ENCODE measurements at regions not wholly inside any gene's neighbourhood (a gene's known extent, or its start where the extent isn't known, plus 50 kb on each side); places are given as distances from the start of the nearest gene placed in this dataset.

DNA sequence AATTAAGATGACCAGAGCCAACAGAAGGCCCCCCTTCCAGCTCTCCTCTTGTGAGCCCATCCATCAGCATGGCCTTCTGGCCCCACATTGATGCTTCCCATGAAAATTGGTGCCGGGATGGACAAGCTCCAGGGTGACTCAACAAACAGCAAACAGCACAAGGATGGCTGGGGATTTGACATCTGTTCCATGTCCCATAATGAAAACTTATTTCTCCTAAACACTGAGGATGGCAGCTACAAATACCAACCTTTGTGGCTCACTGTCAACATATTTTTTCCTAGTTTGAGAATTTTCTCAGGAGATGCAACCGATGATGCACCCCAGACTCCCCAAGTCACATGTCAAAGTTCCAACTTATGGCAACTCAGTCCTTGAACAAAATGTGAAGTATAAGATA, 169.6 kb upstream of the SIX2 start:
- no peak for DNase-seq (ENCODE audit: low spot score)

GRCh38 chr2:45178359-45178758, 169.1 kb upstream of the SIX2 start:
- DNase-seq (ENCODE audit: low spot score), result no peak

- DNase-seq (ENCODE audit: low spot score), result no peak
Observed at GRCh38 chr2:45177870-45178269, 168.6 kb upstream of the SIX2 start.

DNA sequence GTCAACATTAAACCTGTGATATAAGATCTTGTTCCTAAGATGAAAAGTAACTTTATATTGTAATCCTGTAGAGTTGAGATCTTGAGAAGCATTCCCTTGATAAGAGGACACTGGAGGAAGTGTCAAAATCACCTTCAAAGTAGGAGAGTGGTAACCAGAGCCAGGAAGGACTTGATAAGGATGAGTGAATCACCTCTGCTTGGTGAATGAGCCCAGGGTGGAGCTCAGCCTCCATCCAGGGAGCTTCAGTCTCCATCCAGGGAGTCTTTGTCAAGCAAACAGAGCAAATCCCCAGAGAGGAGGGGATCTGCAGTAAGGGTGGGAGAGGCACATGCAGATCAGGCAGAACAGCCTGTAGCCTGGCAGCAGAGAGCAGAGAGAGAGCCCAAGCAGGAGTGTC, 167.1 kb upstream of the SIX2 start:
- no peak for DNase-seq (ENCODE audit: low spot score)

DNA sequence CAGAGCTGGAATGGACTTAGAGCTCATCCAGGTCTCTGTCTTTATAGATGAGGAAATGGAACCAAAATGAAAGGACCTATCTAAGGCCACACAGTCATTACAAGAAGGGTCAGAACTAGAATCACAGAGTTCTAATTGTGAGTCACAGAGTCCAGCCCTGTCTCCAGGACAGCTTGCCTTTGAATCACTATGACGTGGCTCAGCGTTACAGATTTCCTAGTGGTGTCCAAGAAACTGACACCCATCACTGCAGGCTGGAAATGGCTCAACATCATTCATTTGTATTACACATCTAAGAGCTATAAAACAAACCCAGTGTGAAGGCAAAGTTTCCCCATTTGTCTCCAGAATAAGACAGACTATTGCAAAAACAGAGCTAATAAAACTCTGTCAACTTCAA, 164.3 kb upstream of the SIX2 start:
- no peak for DNase-seq (ENCODE audit: low spot score)

- DNase-seq (ENCODE audit: low spot score), result no peak
Observed at GRCh38 chr2:45172760-45173392, 163.6 kb upstream of the SIX2 start.

DNA sequence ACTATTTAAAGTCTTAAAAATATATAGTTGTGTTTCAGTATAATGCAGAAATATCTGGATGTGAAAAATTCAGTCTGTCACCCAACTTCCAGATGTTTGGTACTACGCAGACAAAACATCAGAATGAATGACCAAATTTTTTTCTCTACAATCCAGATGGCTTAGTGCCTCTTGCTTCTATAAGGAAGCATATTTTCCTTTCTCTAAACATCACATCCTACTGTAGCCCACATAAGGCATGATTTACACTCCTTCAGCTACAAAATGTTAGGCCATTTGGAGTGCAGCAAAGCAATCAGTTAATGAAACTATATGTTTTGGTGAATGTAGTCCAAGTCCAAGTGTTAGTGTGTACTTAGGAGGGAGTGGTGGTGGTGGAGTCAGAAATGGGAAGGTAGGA, 162.9 kb upstream of the SIX2 start:
- DNase-seq (ENCODE audit: low spot score), result no peak

DNA sequence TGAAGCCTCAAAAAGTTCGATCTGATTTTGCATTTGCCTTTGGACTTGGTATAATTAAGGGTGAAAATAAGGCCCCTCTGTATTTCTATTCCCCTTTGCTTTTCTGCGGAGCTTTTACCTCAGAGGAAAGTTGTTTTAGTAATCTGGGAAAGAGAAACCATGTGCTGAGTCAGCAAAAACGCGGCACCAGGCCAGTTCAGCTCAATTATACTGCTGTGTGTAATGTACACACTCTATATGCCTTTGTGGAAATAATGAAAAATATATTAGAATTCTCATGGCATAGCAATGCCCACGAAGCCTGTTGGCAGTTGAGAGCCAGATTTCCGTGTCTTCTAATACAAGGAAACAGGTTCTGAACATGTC, 161.9 kb upstream of the SIX2 start:
- no peak for DNase-seq (ENCODE audit: low spot score)

DNA sequence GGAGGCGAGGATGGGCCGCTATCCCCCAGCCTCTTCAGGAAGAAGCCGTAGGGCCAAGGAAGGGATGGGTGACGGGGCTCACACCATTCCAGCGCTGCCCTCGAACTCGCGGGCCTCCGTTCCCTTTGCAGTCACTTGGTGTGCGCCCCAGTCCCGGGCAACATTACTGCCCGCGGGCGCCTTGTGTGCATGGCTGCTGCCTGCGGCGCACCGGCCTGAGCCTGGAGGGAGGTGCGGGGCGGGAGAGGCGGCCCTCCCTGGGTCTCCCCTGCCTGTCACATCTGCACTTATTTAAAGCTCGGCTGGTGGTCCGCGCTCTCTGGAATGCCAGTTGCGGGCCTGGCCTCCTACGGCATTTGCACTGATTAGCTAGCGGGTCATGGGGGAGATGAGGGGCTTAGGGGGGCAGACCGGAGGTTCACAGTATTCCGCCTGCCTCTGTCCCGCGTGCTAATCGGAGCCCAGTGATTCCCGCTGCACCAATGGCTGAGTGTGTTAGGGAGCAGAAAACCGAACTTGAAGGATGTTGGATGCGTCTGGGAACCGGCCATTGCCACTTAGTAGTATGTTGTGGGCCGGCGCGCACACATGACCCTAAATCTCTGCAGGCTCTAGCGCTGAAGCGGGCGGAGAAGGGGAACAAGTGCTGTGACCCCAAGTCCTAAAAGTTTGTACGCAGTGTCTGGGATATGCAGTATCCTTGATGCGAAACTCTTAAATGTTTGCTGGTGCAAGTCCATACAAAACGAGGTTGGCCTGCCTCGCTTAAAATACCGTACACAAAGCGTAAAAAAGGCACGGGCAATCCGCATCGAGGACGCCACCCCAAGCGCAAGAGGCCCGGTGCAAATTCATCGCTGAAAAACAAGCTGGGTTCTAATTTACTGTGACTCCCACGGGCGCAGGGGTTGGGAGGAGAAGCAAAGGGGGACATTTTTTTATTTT, 161.2 kb upstream of the SIX2 start:
- DNase-seq (ENCODE audit: low spot score), result no peak

DNA sequence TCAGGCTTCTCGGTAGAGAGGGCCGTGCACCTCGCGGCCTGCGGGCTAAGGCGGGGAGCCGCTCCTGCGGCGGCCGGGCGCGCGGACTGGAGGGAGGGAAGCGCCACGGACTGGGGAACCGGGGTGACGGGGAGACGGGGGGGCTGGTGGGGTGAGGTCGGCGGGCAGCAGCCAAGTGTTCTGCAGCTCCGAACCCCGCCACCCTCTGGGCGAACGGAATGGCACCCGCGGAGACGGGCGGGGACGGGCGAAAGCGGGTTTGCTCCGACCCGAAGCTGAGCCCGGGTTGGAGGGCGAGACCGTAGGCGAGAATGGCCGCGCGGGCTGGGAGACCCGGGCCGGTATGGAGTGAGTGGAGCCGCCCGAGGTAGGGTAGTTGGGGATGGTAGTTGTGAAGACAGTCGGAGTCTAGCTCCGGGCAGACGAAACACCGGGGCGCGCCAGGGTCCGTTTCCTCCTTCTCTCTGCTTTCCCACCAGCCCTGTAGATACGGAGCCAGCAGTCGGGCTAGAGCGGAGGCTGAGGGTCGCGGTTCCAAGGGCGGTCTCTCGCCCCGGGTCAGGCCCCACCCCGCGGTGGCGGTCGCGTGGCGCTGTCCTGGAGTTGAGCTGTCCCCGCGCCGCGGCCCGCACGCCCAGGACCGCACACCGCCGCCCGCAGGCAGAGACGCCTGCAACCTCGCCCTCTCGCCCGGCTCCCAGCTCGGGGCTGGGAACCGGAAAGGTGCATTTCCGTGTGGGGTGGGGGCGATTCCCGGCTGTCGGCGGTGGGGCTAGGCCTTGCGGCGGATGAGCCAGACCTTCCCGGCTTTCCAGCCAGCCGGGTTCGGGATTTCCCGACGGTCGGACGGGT, 160.3 kb upstream of the SIX2 start:
- no peak for DNase-seq (ENCODE audit: low spot score)

- DNase-seq (ENCODE audit: low spot score), result no peak
Observed at GRCh38 chr2:45168711-45169338, 159.6 kb upstream of the SIX2 start.

- no peak for DNase-seq (ENCODE audit: low spot score)
Observed at GRCh38 chr2:45167920-45168629, 158.8 kb upstream of the SIX2 start.

- DNase-seq (ENCODE audit: low spot score), result no peak
Observed at GRCh38 chr2:45166229-45166890, 157.1 kb upstream of the SIX2 start.

GRCh38 chr2:45162711-45163110, 153.5 kb upstream of the SIX2 start:
- DNase-seq (ENCODE audit: low spot score), result no peak

GRCh38 chr2:45156605-45157004, 147.4 kb upstream of the SIX2 start:
- DNase-seq (ENCODE audit: low spot score), result no peak

DNA sequence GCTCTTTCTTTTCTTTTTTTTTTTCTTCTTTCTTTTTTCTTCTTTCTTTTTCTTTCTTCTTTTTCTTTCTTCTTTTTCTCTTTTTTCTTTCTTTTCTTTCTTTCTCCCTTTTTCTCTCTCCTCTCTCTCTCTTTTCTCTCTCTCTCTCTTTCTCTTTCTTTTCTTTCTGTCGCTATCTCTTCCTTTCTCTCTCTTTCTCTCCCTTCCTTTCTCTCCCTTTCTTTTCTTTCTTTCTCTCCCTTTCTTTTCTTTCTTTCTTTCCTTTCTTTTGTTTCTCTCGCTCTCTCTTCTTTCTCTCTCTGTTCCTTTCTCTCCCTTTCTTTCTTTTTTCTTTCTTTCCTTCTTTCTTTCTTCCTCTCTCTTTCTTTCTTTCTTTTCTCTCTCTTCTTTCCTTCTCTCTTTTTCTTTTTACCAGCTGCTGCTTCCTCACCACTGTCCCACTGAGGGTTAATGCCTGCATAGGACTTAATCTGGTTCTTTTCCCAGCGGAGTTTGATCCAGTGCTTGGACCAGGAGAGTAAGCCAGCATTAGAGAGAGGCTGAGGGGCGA, 145.4 kb upstream of the SIX2 start:
- no peak for DNase-seq (ENCODE audit: low spot score)

GRCh38 chr2:45154144-45154543, 144.9 kb upstream of the SIX2 start:
- no peak for DNase-seq (ENCODE audit: low spot score)

GRCh38 chr2:45153121-45153520, 143.9 kb upstream of the SIX2 start:
- no peak for DNase-seq (ENCODE audit: low spot score)

- DNase-seq (ENCODE audit: low spot score), result no peak
Observed at GRCh38 chr2:45152691-45153090, 143.4 kb upstream of the SIX2 start.

GRCh38 chr2:45145073-45145899, 136.0 kb upstream of the SIX2 start:
- DNase-seq (ENCODE audit: low spot score), result no peak
